OCI-LY7 (cell line): ENCODE measurements at regions not wholly inside any gene's neighbourhood (a gene's known extent, or its start where the extent isn't known, plus 50 kb on each side); places are given as distances from the start of the nearest gene placed in this dataset.

ENCODE experiments used
- EZH2phosphoT487 ChIP-seq: fragments of 200-600 bp; sonication (generic); IDR thresholded peaks from 2 replicates; pipeline ENCODE4 v1.6.1; 2018; ENCODE audit warnings: low read depth, borderline replicate concordance, mild to moderate bottlenecking, mixed run types, antibody characterized with exemption, low read length, moderate library complexity, mixed read lengths
- TF ChIP-seq, protein P1 (sequence below): fragments of 200-600 bp; sonication (generic); conservative IDR thresholded peaks from 2 replicates; pipeline ENCODE4 v1.5.1; 2014; ENCODE audit warnings: mild to moderate bottlenecking, antibody characterized with exemption, low read length, moderate library complexity, mixed read lengths

DNA sequence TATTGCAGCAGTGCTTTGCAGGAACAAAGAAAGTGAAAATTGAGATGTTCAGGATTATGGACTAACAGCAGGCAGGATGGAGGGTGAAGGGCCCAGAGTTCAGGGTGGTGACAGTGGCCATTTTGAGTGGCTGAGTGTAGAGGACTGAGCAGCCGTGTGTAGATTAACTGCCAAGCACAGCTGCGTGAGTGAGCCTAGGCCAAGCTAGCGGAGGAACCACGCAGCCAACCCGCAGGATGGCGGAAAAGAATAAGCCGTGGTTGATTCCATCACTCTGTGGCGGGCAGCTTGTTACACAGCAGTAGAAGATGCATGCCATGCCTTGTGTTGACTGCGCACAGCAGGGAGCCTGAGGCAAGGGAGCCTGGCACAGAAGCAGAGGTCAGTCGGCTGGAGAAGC is 102.5 kb upstream of the KIF26B start:
- TF ChIP-seq, protein P1, sequence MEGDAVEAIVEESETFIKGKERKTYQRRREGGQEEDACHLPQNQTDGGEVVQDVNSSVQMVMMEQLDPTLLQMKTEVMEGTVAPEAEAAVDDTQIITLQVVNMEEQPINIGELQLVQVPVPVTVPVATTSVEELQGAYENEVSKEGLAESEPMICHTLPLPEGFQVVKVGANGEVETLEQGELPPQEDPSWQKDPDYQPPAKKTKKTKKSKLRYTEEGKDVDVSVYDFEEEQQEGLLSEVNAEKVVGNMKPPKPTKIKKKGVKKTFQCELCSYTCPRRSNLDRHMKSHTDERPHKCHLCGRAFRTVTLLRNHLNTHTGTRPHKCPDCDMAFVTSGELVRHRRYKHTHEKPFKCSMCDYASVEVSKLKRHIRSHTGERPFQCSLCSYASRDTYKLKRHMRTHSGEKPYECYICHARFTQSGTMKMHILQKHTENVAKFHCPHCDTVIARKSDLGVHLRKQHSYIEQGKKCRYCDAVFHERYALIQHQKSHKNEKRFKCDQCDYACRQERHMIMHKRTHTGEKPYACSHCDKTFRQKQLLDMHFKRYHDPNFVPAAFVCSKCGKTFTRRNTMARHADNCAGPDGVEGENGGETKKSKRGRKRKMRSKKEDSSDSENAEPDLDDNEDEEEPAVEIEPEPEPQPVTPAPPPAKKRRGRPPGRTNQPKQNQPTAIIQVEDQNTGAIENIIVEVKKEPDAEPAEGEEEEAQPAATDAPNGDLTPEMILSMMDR: no peak
- TF ChIP-seq EZH2phosphoT487: no peak
